ENCODE measurements at regions not wholly inside any gene's neighbourhood (a gene's known extent, or its start where the extent isn't known, plus 50 kb on each side); places are given as distances from the start of the nearest gene placed in this dataset.

DNA sequence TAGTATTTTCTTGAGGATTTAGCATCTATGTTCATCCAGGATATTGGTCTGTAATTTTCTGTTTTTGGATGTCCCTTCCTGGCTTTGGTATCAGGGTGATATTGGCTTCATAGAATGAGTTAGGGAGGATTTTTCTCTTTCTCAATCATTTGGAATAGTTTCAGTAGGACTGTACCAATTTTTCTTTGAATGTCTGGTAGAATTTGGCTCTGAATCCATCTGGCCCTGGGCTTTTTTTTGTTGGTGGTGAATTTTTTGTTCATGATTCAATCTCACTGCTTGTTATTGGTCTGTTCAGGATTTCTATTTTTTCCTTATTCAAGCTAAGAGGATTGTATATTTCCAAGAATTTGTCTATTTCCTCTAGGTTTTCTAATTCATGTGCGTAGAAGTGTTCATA lies 192.7 kb downstream of the KIF20B start:
- Histone ChIP-seq H3K27ac (no peak overlapping the region), H3K4me3 (no peak overlapping the region), H3K4me1 (no peaks in the 10 kb centered on the region), H3K36me3 (no peaks in the 10 kb centered on the region), H3K27me3 (no peaks in the 10 kb centered on the region), H3K9me3 (no peaks in the 10 kb centered on the region)
- no peak for DNase-seq
- intact Hi-C loops (cut with DNase I), result no loop called here
- TF ChIP-seq POLR2AphosphoS5 (IDR thresholded peaks at IDR 0.05) (no peak), POLR2A (IDR thresholded peaks at IDR 0.05) (no peak), EP300 (IDR thresholded peaks at IDR 0.05) (no peak)
- WGBS, 2 donors, result 94 to 96% methylated on average over 1 of the region's 1 CpG

DNA sequence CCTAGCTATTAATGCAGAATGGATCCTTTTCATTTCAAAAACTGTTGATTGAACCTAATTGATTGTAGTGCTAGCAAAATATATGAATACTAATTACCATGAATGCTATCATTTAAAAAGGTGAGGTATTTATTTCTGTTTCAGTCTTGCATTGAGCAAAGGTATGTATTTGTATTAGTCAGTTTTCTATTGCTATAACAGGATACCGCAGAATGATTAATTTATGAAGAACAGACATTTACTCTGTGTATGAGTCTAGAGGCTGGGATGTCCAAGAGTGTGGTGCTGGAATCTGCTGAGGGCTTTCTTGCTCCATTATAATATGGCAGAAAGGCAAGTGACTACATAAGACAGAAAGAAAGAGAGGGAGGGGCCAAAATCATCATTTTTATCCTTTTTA lies 199.2 kb downstream of the KIF20B start:
- no peaks in the 10 kb centered on the region for H3K9me3 ChIP-seq
- no peaks in the 10 kb centered on the region for H3K4me1 ChIP-seq
- no peak for DNase-seq
- WGBS, 2 donors, result 88 to 92% methylated on average over 1 of the region's 1 CpG
- intact Hi-C loops (cut with DNase I), result no loop called here
- no peaks in the 10 kb centered on the region for H3K36me3 ChIP-seq
- TF ChIP-seq, protein P1, sequence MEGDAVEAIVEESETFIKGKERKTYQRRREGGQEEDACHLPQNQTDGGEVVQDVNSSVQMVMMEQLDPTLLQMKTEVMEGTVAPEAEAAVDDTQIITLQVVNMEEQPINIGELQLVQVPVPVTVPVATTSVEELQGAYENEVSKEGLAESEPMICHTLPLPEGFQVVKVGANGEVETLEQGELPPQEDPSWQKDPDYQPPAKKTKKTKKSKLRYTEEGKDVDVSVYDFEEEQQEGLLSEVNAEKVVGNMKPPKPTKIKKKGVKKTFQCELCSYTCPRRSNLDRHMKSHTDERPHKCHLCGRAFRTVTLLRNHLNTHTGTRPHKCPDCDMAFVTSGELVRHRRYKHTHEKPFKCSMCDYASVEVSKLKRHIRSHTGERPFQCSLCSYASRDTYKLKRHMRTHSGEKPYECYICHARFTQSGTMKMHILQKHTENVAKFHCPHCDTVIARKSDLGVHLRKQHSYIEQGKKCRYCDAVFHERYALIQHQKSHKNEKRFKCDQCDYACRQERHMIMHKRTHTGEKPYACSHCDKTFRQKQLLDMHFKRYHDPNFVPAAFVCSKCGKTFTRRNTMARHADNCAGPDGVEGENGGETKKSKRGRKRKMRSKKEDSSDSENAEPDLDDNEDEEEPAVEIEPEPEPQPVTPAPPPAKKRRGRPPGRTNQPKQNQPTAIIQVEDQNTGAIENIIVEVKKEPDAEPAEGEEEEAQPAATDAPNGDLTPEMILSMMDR (IDR thresholded peaks at IDR 0.05), result no peak
- TF ChIP-seq EP300 (IDR thresholded peaks at IDR 0.05) (no peak), POLR2A (IDR thresholded peaks at IDR 0.05) (no peak), POLR2AphosphoS5 (IDR thresholded peaks at IDR 0.05) (no peak)
- H3K27ac ChIP-seq, result no peak overlapping the region
- H3K27me3 ChIP-seq, result no peaks in the 10 kb centered on the region
- no peak overlapping the region for H3K4me3 ChIP-seq

DNA sequence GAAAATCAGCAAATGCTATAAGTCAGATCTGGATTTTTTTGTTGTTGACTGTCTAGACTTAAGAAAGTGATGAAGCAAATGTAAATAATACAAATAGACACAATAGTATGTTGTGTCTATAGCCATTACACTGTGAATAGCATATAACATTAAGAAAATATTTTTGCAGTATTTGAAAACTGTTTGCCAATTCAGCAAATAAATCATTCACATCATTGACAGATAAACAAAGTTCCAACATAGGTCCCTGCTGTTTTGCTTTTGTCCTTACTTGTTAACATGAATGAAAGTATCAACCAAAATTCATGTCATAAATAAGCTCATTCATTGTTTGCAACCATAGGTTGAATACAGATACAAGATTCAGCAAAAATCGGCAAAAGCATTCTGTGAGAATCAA lies 200.5 kb downstream of the KIF20B start:
- H3K36me3 ChIP-seq, result no peaks in the 10 kb centered on the region
- intact Hi-C loops (cut with DNase I), result no loop called here
- no peak for TF ChIP-seq POLR2A (IDR thresholded peaks at IDR 0.05)
- TF ChIP-seq EP300 (IDR thresholded peaks at IDR 0.05), result no peak
- TF ChIP-seq, protein P1 (IDR thresholded peaks at IDR 0.05), result no peak
- no peak for TF ChIP-seq POLR2AphosphoS5 (IDR thresholded peaks at IDR 0.05)
- H3K9me3 ChIP-seq, result no peaks in the 10 kb centered on the region
- DNase-seq, result no peak
- WGBS, 2 donors, result 91 to 98% methylated on average over 1 of the region's 1 CpG
- no peak overlapping the region for H3K27ac ChIP-seq
- no peaks in the 10 kb centered on the region for H3K4me1 ChIP-seq
- no peaks in the 10 kb centered on the region for H3K27me3 ChIP-seq
- no peak overlapping the region for H3K4me3 ChIP-seq

DNA sequence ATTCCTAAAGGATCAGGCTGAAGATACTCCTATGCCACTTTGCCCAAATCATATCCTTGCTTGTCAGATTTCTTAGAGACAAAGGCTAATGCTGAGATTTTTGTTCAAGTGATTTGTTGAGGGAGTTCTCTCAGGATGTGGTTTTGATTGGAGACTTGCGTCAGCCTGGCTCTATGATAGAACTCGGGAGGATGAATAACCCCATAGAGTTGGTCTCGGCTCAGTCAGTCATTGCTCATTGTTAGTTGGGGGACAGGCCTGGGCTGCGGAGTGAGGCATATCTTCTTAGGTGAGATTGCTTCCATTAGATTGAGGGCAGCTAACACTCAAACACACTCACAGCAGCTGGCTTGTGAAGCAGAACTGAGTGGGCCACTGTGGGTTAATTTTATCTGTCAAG lies 203.4 kb downstream of the KIF20B start:
- no peaks in the 10 kb centered on the region for H3K9me3 ChIP-seq
- intact Hi-C loops (cut with DNase I), result no loop called here
- TF ChIP-seq, protein P1 (IDR thresholded peaks at IDR 0.05), result no peak
- no peak for TF ChIP-seq POLR2AphosphoS5 (IDR thresholded peaks at IDR 0.05)
- TF ChIP-seq POLR2A (IDR thresholded peaks at IDR 0.05), result no peak
- TF ChIP-seq EP300 (IDR thresholded peaks at IDR 0.05), result no peak
- H3K27ac ChIP-seq, result no peak overlapping the region
- no peak overlapping the region for H3K4me3 ChIP-seq
- DNase-seq, result no peak
- 68 to 80% methylated on average over 4 of the region's 4 CpGs for WGBS, 2 donors
- H3K4me1 ChIP-seq, result no peaks in the 10 kb centered on the region
- H3K36me3 ChIP-seq, result no peaks in the 10 kb centered on the region
- no peaks in the 10 kb centered on the region for H3K27me3 ChIP-seq

DNA sequence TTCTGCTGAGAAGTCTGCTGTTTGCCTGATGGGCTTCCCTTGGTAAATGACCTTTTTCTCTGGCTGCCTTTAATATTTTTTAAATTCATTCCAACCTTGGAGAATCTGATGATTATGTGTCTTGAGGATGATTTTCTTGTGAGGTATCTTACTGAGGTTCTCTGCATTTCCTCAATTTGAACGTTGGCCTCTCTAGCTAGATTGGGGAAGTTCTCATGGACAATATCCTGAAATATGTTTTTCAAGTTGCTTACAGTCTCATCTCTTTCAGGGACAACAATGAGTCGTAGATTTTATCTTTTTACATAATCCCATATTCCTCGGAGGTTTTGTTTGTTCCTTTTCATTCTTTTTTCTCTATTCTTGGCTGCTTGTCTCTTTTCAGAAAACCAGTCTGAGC lies 208.4 kb downstream of the KIF20B start:
- 41 to 52% methylated on average over 3 of the region's 3 CpGs for WGBS, 2 donors
- Histone ChIP-seq H3K9me3 (no peaks in the 10 kb centered on the region), H3K4me3 (no peak overlapping the region), H3K27ac (no peak overlapping the region), H3K4me1 (no peaks in the 10 kb centered on the region), H3K36me3 (no peaks in the 10 kb centered on the region), H3K27me3 (no peaks in the 10 kb centered on the region)
- intact Hi-C loops (cut with DNase I), result no loop called here
- DNase-seq, result no peak
- TF ChIP-seq EP300 (IDR thresholded peaks at IDR 0.05) (no peak), POLR2A (IDR thresholded peaks at IDR 0.05) (no peak), POLR2AphosphoS5 (IDR thresholded peaks at IDR 0.05) (no peak)
- TF ChIP-seq, protein P1 (IDR thresholded peaks at IDR 0.05), result no peak

Measured in sigmoid colon (tissue), 6 donors.